ENCODE measurements at regions not wholly inside any gene's neighbourhood (a gene's known extent, or its start where the extent isn't known, plus 50 kb on each side); places are given as distances from the start of the nearest gene placed in this dataset.

- intact Hi-C loops (cut with DNase I; ENCODE audit: low total_unique reads), result no loop called here
These were observed 132.6 kb upstream of the ASCC3 start for GRCh38 chr6:101013612-101014195.

GRCh38 chr6:101015541-101015940 lies 134.4 kb upstream of the ASCC3 start:
- no peak overlapping the region for H3K4me3 ChIP-seq (ENCODE audit: low read depth, poor library complexity, severe bottlenecking)
- DNase-seq (ENCODE audit: low spot score in 2 of 2), result no peak
- 94 to 100% methylated on average over 1 of the region's 1 CpG for WGBS, 2 donors
- intact Hi-C loops (cut with DNase I; ENCODE audit: low total_unique reads), result no loop called here
- no peak for TF ChIP-seq POLR2A (IDR thresholded peaks at IDR 0.05)
- TF ChIP-seq CTCF (IDR thresholded peaks at IDR 0.05), result no peak

More at GRCh38 chr6:101013612-101014195, 132.6 kb upstream of the ASCC3 start:
- TF ChIP-seq POLR2A (IDR thresholded peaks at IDR 0.05), result no peak
- no peak for TF ChIP-seq CTCF (IDR thresholded peaks at IDR 0.05)
- 41 to 43% methylated on average over 2 of the region's 2 CpGs for WGBS, 2 donors
- no peak for DNase-seq (ENCODE audit: low spot score in 2 of 2)
- no peak overlapping the region for H3K4me3 ChIP-seq (ENCODE audit: low read depth, poor library complexity, severe bottlenecking)

GRCh38 chr6:101016163-101016562 lies 135.0 kb upstream of the ASCC3 start:
- 70 to 71% methylated on average over 3 of the region's 3 CpGs for WGBS, 2 donors
- DNase-seq (ENCODE audit: low spot score in 2 of 2), result no peak
- intact Hi-C loops (cut with DNase I; ENCODE audit: low total_unique reads), result no loop called here
- TF ChIP-seq CTCF (IDR thresholded peaks at IDR 0.05) (no peak), POLR2A (IDR thresholded peaks at IDR 0.05) (no peak)
- no peak overlapping the region for H3K4me3 ChIP-seq (ENCODE audit: low read depth, poor library complexity, severe bottlenecking)

- H3K4me3 ChIP-seq (ENCODE audit: low read depth, poor library complexity, severe bottlenecking), result no peak overlapping the region
- TF ChIP-seq POLR2A (IDR thresholded peaks at IDR 0.05), result no peak
- intact Hi-C loops (cut with DNase I; ENCODE audit: low total_unique reads), result no loop called here
- no peak for DNase-seq (ENCODE audit: low spot score in 2 of 2)
- 64 to 65% methylated on average over 3 of the region's 3 CpGs for WGBS, 2 donors
These were observed 137.0 kb upstream of the ASCC3 start for GRCh38 chr6:101018157-101018556.

- intact Hi-C loops (cut with DNase I; ENCODE audit: low total_unique reads), result no loop called here
- TF ChIP-seq POLR2A (IDR thresholded peaks at IDR 0.05), result no peak
- DNase-seq (ENCODE audit: low spot score in 2 of 2), result no peak
These were observed 140.4 kb upstream of the ASCC3 start for GRCh38 chr6:101021504-101021903.

GRCh38 chr6:101042966-101043365 lies 161.8 kb upstream of the ASCC3 start:
- intact Hi-C loops (cut with DNase I; ENCODE audit: low total_unique reads), result no loop called here
- TF ChIP-seq POLR2A (IDR thresholded peaks at IDR 0.05) (no peak), CTCF (IDR thresholded peaks at IDR 0.05) (no peak)

More at GRCh38 chr6:101021504-101021903, 140.4 kb upstream of the ASCC3 start:
- no peak overlapping the region for H3K4me3 ChIP-seq (ENCODE audit: low read depth, poor library complexity, severe bottlenecking)

GRCh38 chr6:101058296-101058695 lies 177.2 kb upstream of the ASCC3 start:
- WGBS, 2 donors, result 20 to 36% methylated on average over 1 of the region's 1 CpG
- TF ChIP-seq CTCF (IDR thresholded peaks at IDR 0.05) (no peak), POLR2A (IDR thresholded peaks at IDR 0.05) (no peak)
- no peak overlapping the region for H3K4me3 ChIP-seq (ENCODE audit: low read depth, poor library complexity, severe bottlenecking)
- intact Hi-C loops (cut with DNase I; ENCODE audit: low total_unique reads), result no loop called here
- DNase-seq (ENCODE audit: low spot score in 2 of 2), result no peak

More at GRCh38 chr6:101042966-101043365, 161.8 kb upstream of the ASCC3 start:
- WGBS, 2 donors, result 92% methylated on average over 4 of the region's 4 CpGs
- H3K4me3 ChIP-seq (ENCODE audit: low read depth, poor library complexity, severe bottlenecking), result no peak overlapping the region
- no peak for DNase-seq (ENCODE audit: low spot score in 2 of 2)

Measured in lower leg skin (tissue), 4 donors.